Osteocyte (in vitro differentiated cells): ENCODE measurements at regions not wholly inside any gene's neighbourhood (a gene's known extent, or its start where the extent isn't known, plus 50 kb on each side); places are given as distances from the start of the nearest gene placed in this dataset.

Experiments
- DNase-seq: peaks from one replicate; pipeline ENCODE4 v3.0.0; 2021; ENCODE audit warnings: mixed read lengths; ENCODE audit not compliant: unreplicated experiment; ENCODE audit errors: extremely low spot score
- H3K27ac Mint-ChIP-seq: one replicate; pipeline ENCODE4 v1.8.0; 2021; ENCODE audit warnings: mild to moderate bottlenecking, mixed read lengths; ENCODE audit not compliant: unreplicated experiment
- H3K27me3 Mint-ChIP-seq: one replicate; pipeline ENCODE4 v1.8.0; 2021; ENCODE audit warnings: mixed read lengths; ENCODE audit not compliant: unreplicated experiment
- H3K36me3 Mint-ChIP-seq: one replicate; pipeline ENCODE4 v1.8.0; 2021; ENCODE audit warnings: mixed read lengths; ENCODE audit not compliant: unreplicated experiment
- H3K4me1 Mint-ChIP-seq: one replicate; pipeline ENCODE4 v1.8.0; 2021; ENCODE audit warnings: mixed read lengths; ENCODE audit not compliant: unreplicated experiment
- H3K4me3 Mint-ChIP-seq: one replicate; pipeline ENCODE4 v1.8.0; 2021; ENCODE audit warnings: mild to moderate bottlenecking, moderate library complexity, mixed read lengths; ENCODE audit not compliant: unreplicated experiment
- H3K9me3 Mint-ChIP-seq: one replicate; pipeline ENCODE4 v1.8.0; 2021; ENCODE audit warnings: mixed read lengths; ENCODE audit not compliant: unreplicated experiment
- CTCF ChIP-seq: fragments of 200-600 bp; sonication (generic); IDR thresholded peaks from 2 replicates; pipeline ENCODE4 v1.5.0; 2021; ENCODE audit warnings: antibody characterized with exemption, mild to moderate bottlenecking, moderate library complexity

GRCh38 chr15:95581595-95581994, 748.9 kb upstream of the NR2F2 start:
- H3K4me1 Mint-ChIP-seq, result peaks cover 11% of the 10 kb centered on the region
- H3K4me3 Mint-ChIP-seq, result no peak overlapping the region
- no peaks in the 10 kb centered on the region for H3K9me3 Mint-ChIP-seq
- no peaks in the 10 kb centered on the region for H3K27me3 Mint-ChIP-seq
- no peak overlapping the region for H3K27ac Mint-ChIP-seq
- no peaks in the 10 kb centered on the region for H3K36me3 Mint-ChIP-seq
- DNase-seq, result no peak
- TF ChIP-seq CTCF, result no peak

GRCh38 chr15:95584088-95584487, 746.4 kb upstream of the NR2F2 start:
- no peak for TF ChIP-seq CTCF
- Mint-ChIP-seq H3K4me3 (no peak overlapping the region), H3K27me3 (no peaks in the 10 kb centered on the region), H3K9me3 (no peaks in the 10 kb centered on the region), H3K36me3 (no peaks in the 10 kb centered on the region), H3K27ac (no peak overlapping the region), H3K4me1 (peaks cover 2% of the 10 kb centered on the region)
- DNase-seq, result no peak

GRCh38 chr15:95588056-95588455, 742.4 kb upstream of the NR2F2 start:
- no peak for TF ChIP-seq CTCF
- Mint-ChIP-seq H3K4me3 (no peak overlapping the region), H3K4me1 (peaks cover 2% of the 10 kb centered on the region), H3K36me3 (no peaks in the 10 kb centered on the region), H3K9me3 (no peaks in the 10 kb centered on the region), H3K27me3 (no peaks in the 10 kb centered on the region), H3K27ac (no peak overlapping the region)
- no peak for DNase-seq

GRCh38 chr15:95590533-95591044, 739.9 kb upstream of the NR2F2 start:
- peaks cover 2% of the 10 kb centered on the region for H3K4me1 Mint-ChIP-seq
- no peak overlapping the region for H3K4me3 Mint-ChIP-seq
- no peaks in the 10 kb centered on the region for H3K9me3 Mint-ChIP-seq
- DNase-seq, result no peak
- no peaks in the 10 kb centered on the region for H3K36me3 Mint-ChIP-seq
- no peak overlapping the region for H3K27ac Mint-ChIP-seq
- no peaks in the 10 kb centered on the region for H3K27me3 Mint-ChIP-seq
- no peak for TF ChIP-seq CTCF

- no peak for DNase-seq
- Mint-ChIP-seq H3K27ac (no peak overlapping the region), H3K4me3 (no peak overlapping the region), H3K9me3 (no peaks in the 10 kb centered on the region), H3K27me3 (no peaks in the 10 kb centered on the region), H3K4me1 (peaks cover 4% of the 10 kb centered on the region), H3K36me3 (no peaks in the 10 kb centered on the region)
- no peak for TF ChIP-seq CTCF
These were observed 739.2 kb upstream of the NR2F2 start for GRCh38 chr15:95591270-95591669.
